Peyer's patch (tissue), 4 donors: ENCODE measurements at regions not wholly inside any gene's neighbourhood (a gene's known extent, or its start where the extent isn't known, plus 50 kb on each side); places are given as distances from the start of the nearest gene placed in this dataset.

Experiments used
- CTCF ChIP-seq, 6 experiments: fragments of 450-650 bp in 4 of 6; fragments of 200-600 bp in 2 of 6; sonication (generic) in 1 of 6; IDR thresholded peaks; one replicate each; pipeline ENCODE4 v1.5.1; 2017 to 2019; ENCODE audit warnings: antibody characterized with exemption in 6 of 6, mild to moderate bottlenecking in 3 of 6, moderate library complexity in 1 of 6
- POLR2A ChIP-seq, 2 donors: fragments of 450-650 bp; IDR thresholded peaks; one replicate each; pipeline ENCODE4 v1.5.1; 2017; ENCODE audit warnings: antibody characterized with exemption in 2 of 2, mild to moderate bottlenecking in 2 of 2, moderate library complexity in 2 of 2

- TF ChIP-seq CTCF (IDR thresholded peaks at IDR 0.05) (peak in 5 of 6 experiments; percentile 20 to 57 (median 41)), POLR2A (IDR thresholded peaks at IDR 0.05) (no peak)
Observed at GRCh38 chr6:129936329-129937165, 75.4 kb upstream of the TMEM244 start.
